Lung (tissue), 11 donors: ENCODE measurements at regions not wholly inside any gene's neighbourhood (a gene's known extent, or its start where the extent isn't known, plus 50 kb on each side); places are given as distances from the start of the nearest gene placed in this dataset.

Source experiments
- ATAC-seq: fragments of 200-7000 bp; cut with Tn5 transposase; one replicate; pipeline ENCODE4 v1.9.1; 2020; ENCODE audit warnings: moderate number of reproducible peaks; ENCODE audit not compliant: insufficient read depth, low FRiP score
- DNase-seq, 3 donors: peaks; one replicate each; pipeline ENCODE4 v3.0.0-alpha.2; 2013 to 2017
- H3K27ac ChIP-seq, 2 donors: one replicate each; pipeline ENCODE4 v1.5.1; 2013; ENCODE audit warnings: mild to moderate bottlenecking in 2 of 2, moderate library complexity in 2 of 2, control low read depth in 1 of 2, inconsistent platforms in 1 of 2, low read depth in 1 of 2, low read length in 1 of 2
- H3K27me3 ChIP-seq, 3 donors: one replicate each; pipeline ENCODE4 v1.5.1; 2013; ENCODE audit warnings: low read length in 2 of 3; ENCODE audit not compliant: control insufficient read depth in 3 of 3, insufficient read depth in 3 of 3
- H3K36me3 ChIP-seq, 4 donors: one replicate each; pipeline ENCODE4 v1.5.1; 2013; ENCODE audit warnings: low read length in 4 of 4, mild to moderate bottlenecking in 1 of 4, moderate library complexity in 1 of 4; ENCODE audit not compliant: control insufficient read depth in 4 of 4, insufficient read depth in 4 of 4
- H3K4me1 ChIP-seq, 5 donors: one replicate each; pipeline ENCODE4 v1.5.1; 2013; ENCODE audit warnings: low read length in 5 of 5, mild to moderate bottlenecking in 2 of 5, moderate library complexity in 1 of 5; ENCODE audit not compliant: control insufficient read depth in 5 of 5, insufficient read depth in 5 of 5
- H3K4me3 ChIP-seq: one replicate; pipeline ENCODE4 v1.5.1; 2013; ENCODE audit warnings: mild to moderate bottlenecking, control low read depth, moderate library complexity
- H3K9ac ChIP-seq, 2 donors: one replicate each; pipeline ENCODE4 v1.5.1; 2013; ENCODE audit warnings: low read length in 2 of 2, control low read depth in 1 of 2; ENCODE audit not compliant: insufficient read depth in 1 of 2
- H3K9me3 ChIP-seq, 4 donors: one replicate each; pipeline ENCODE4 v1.5.1; 2013; ENCODE audit warnings: low read length in 3 of 4, mild to moderate bottlenecking in 1 of 4, moderate library complexity in 1 of 4; ENCODE audit not compliant: control insufficient read depth in 4 of 4, insufficient read depth in 3 of 4
- CTCF ChIP-seq: IDR thresholded peaks from 2 replicates; pipeline ENCODE4 v1.5.1; 2012; ENCODE audit warnings: mild to moderate bottlenecking; ENCODE audit errors: control extremely low read depth, extremely low read depth
- WGBS, 2 donors: extraction: QIAGEN DNeasy Blood & Tissue Kit; methylation state at CpG; one replicate each; pipeline ENCODE4 v1.1.7; 2013; 5-methylcytosine and 5-hydroxymethylcytosine counted together
- donor health status: control.
- donor health status: control.
- donor health status: Bipolar disorder and iron deficiency.
- donor health status: healthy.
- donor health status: DM: yes; HTN: yes; CAD: no.

DNA sequence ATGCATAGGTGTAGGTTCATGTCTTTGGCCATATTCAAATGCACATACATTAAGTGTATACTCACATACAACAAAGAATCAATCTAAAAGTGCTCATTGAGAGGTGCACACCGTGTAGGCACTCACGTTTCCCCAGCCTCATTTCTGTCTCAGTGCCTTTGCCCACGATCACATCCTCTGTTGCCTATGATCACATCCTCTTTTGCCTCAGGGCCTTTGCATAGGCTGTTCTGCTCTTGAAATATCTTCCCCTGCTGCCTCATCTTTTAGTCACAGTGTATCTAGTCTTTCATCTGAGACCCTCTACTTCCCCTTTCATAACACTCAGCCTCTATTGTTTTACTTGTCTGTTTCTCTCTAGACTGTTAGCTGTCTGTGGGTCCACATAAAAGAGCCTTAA, 69.3 kb downstream of the FOXD2 start:
- no peak for TF ChIP-seq CTCF
- H3K9ac ChIP-seq, result no peak overlapping the region
- WGBS, 2 donors, result 64 to 71% methylated on average over 3 of the region's 3 CpGs
- peaks cover 0 to 11% (median 0%) of the 10 kb centered on the region in 5 donors for H3K4me1 ChIP-seq
- no peak for DNase-seq
- no peak overlapping the region for H3K27ac ChIP-seq
- ATAC-seq, result no peak
- peaks cover 2 to 6% (median 4%) of the 10 kb centered on the region in 3 donors for H3K27me3 ChIP-seq
- no peaks in the 10 kb centered on the region for H3K36me3 ChIP-seq
- no peaks in the 10 kb centered on the region for H3K9me3 ChIP-seq
- H3K4me3 ChIP-seq, result no peak overlapping the region

DNA sequence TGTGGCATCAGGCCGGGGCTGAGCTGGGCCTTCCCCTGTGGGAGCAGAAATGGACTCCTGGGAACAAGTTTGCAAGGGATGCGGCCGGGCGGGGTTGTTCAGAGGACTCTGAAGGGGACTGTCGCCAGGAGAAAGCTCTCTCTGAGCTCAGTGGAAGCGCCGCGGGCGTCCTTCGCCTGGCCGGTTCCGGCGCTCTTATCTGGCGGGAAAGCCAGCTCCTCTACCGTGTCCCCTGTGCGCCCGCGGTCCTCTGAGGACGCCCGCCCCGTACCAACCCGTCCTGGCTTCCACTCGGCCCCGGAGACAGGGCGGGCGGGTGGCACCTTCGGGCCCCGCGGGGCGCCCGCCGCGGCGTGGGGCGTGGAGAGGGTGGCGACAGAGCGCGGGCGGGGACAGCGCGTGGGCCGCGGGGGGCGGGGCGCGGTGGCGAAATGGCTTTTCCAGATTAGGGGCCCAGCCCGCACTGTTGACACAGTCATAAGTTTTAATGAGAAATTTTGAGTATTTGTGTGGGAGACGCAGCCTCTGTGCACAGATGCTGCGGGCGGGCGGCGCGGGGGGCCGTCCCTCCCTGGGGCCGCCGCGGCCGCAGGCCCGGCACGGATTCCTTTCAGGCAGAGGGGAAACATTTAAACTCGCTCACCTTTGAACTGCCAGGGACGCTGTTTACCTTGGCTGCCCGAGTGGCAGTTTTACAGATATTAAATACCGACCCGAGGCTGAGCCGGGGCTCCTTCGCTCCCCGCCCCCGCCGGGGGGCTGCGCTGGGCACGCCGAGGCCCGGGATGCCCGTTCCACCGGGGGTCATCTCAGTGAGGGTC, 70.2 kb downstream of the FOXD2 start:
- Histone ChIP-seq H3K9me3 (peaks cover 0 to 2% (median 0%) of the 10 kb centered on the region in 4 donors), H3K27me3 (peaks cover 2 to 6% (median 4%) of the 10 kb centered on the region in 3 donors), H3K4me1 (peaks cover 0 to 11% (median 0%) of the 10 kb centered on the region in 5 donors), H3K9ac (peak overlapping the region; percentile 6 to 33), H3K36me3 (no peaks in the 10 kb centered on the region), H3K27ac (no peak overlapping the region), H3K4me3 (no peak overlapping the region)
- no peak for TF ChIP-seq CTCF
- peak; percentile 50 to 60 (median 55) for DNase-seq
- peak; percentile 68 for ATAC-seq
- WGBS, 2 donors, result 1 to 2% methylated on average over 72 to 77 of the region's 77 CpGs

DNA sequence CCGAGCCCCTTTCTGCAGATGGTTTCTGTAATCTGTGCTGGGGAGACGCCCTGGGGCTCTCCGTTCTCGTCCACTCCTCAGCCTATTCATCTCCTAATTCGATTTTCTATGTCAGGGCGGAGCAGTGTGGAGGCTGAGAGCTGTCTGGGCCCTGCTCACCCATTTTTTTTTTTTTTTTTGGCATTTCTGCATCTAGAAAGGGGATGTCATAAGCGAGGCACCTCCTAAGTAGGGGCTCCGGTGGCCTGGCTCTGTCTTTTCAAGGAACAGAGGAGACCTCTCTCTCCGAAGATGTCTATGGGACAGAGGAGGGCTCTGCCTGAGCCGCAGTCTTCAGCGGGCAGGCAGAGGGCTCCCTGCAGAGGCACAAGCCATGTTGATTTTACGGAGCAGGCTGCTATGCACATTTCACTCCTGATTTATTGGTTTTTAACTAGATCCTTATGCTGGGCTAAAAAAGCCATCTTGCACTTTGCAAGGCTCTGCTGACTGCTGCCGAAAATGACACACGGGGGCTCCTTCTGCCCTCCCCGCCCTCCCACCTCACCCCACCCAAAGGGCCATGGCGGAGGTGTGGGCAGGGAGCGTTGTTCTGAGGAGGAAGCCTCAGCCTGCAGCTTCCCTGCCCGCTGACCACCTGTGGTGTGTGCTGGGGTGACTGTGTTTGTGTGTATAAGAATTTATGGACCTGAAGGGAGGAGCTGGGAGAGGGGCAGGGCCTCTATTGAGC, 71.0 kb downstream of the FOXD2 start:
- no peak for ATAC-seq

More for the DNA sequence above, 71.0 kb downstream of the FOXD2 start:
- H3K4me3 ChIP-seq, result no peak overlapping the region
- H3K9me3 ChIP-seq, result peaks cover 0 to 5% (median 0%) of the 10 kb centered on the region in 4 donors
- H3K27me3 ChIP-seq, result peaks cover 0 to 6% (median 2%) of the 10 kb centered on the region in 3 donors
- H3K9ac ChIP-seq, result peak overlapping the region; percentile 6 to 33
- no peak overlapping the region for H3K27ac ChIP-seq
- DNase-seq, result peak; percentile 32 to 62 (median 60)
- WGBS, 2 donors, result 17 to 31% methylated on average over 18 of the region's 18 CpGs
- no peaks in the 10 kb centered on the region for H3K36me3 ChIP-seq
- peaks cover 0 to 11% (median 0%) of the 10 kb centered on the region in 5 donors for H3K4me1 ChIP-seq
- no peak for TF ChIP-seq CTCF
